Lower lobe of right lung (tissue), 2 donors: ENCODE measurements at regions not wholly inside any gene's neighbourhood (a gene's known extent, or its start where the extent isn't known, plus 50 kb on each side); places are given as distances from the start of the nearest gene placed in this dataset.

ENCODE experiments used
- ATAC-seq, 2 donors: fragments of 200-7000 bp; cut with Tn5 transposase; one replicate each; pipeline ENCODE4 v1.9.1; 2020 to 2022; ENCODE audit warnings: mild to moderate bottlenecking in 2 of 2, moderate library complexity in 2 of 2
- DNase-seq: peaks from one replicate; pipeline ENCODE4 v3.0.0-alpha.2; 2020
- H3K27ac ChIP-seq: fragments of 200-600 bp; one replicate; pipeline ENCODE4 v1.8.0; 2022
- H3K27me3 ChIP-seq: fragments of 200-600 bp; one replicate; pipeline ENCODE4 v1.8.0; 2022; ENCODE audit warnings: low read depth
- H3K36me3 ChIP-seq: fragments of 200-600 bp; one replicate; pipeline ENCODE4 v1.8.0; 2022; ENCODE audit warnings: mild to moderate bottlenecking
- H3K4me1 ChIP-seq: fragments of 200-600 bp; one replicate; pipeline ENCODE4 v1.8.0; 2022
- H3K4me3 ChIP-seq: fragments of 200-600 bp; one replicate; pipeline ENCODE4 v1.8.0; 2022; ENCODE audit warnings: mild to moderate bottlenecking
- H3K9me3 ChIP-seq: fragments of 200-600 bp; one replicate; pipeline ENCODE4 v1.8.0; 2022
- intact Hi-C: fragments of 100-400 bp; cut with DNase I; formaldehyde crosslinking; loops from one replicate; pipeline ENCODE4 v1.11.0; 2022
- TF ChIP-seq, protein P1 (sequence below): fragments of 200-600 bp; IDR thresholded peaks from one replicate; pipeline ENCODE4 v1.8.0; 2022; ENCODE audit warnings: antibody characterized with exemption, mild to moderate bottlenecking
- donor health status: DM: no; HTN: yes; CAD: no; lungs with severe emphysema.

DNA sequence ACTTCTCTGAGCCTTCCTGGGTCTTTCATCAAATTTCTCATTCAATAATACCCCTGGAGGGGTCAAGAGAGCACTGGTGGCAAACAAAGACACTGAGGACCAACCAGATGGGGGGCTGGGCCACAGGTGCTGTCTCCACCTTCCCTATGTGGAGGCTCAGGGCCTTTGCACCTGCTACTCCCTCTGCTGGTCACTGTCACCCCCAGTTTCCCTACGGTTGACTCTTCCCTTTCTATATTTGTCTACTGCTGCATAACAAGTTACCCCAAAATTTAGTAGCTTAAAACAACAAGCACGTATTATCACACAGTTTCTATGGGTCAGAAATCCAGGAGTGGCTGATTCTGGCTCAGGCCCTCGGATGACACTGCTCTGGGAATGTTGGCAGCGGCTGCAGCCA lies 138.8 kb upstream of the RUNX3 start:
- DNase-seq = no peak
- intact Hi-C loops = no loop called here

GRCh38 chr1:25068316-25068715 lies 138.2 kb upstream of the RUNX3 start:
- Histone ChIP-seq H3K27me3 (no peaks in the 10 kb centered on the region), H3K4me3 (no peak overlapping the region), H3K9me3 (no peaks in the 10 kb centered on the region), H3K36me3 (no peaks in the 10 kb centered on the region), H3K27ac (no peak overlapping the region), H3K4me1 (peaks cover 13% of the 10 kb centered on the region)
- ATAC-seq (no peak), DNase-seq (peak; percentile 8)
- TF ChIP-seq, protein P1, sequence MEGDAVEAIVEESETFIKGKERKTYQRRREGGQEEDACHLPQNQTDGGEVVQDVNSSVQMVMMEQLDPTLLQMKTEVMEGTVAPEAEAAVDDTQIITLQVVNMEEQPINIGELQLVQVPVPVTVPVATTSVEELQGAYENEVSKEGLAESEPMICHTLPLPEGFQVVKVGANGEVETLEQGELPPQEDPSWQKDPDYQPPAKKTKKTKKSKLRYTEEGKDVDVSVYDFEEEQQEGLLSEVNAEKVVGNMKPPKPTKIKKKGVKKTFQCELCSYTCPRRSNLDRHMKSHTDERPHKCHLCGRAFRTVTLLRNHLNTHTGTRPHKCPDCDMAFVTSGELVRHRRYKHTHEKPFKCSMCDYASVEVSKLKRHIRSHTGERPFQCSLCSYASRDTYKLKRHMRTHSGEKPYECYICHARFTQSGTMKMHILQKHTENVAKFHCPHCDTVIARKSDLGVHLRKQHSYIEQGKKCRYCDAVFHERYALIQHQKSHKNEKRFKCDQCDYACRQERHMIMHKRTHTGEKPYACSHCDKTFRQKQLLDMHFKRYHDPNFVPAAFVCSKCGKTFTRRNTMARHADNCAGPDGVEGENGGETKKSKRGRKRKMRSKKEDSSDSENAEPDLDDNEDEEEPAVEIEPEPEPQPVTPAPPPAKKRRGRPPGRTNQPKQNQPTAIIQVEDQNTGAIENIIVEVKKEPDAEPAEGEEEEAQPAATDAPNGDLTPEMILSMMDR = no peak
- intact Hi-C loops = no loop called here

More for the DNA sequence above, 138.8 kb upstream of the RUNX3 start:
- TF ChIP-seq, protein P1 = no peak
- Histone ChIP-seq H3K4me3 (no peak overlapping the region), H3K4me1 (peaks cover 13% of the 10 kb centered on the region), H3K27ac (no peak overlapping the region), H3K36me3 (no peaks in the 10 kb centered on the region), H3K27me3 (no peaks in the 10 kb centered on the region), H3K9me3 (no peaks in the 10 kb centered on the region)
- no peak for ATAC-seq

GRCh38 chr1:25067518-25068251 lies 137.6 kb upstream of the RUNX3 start:
- Histone ChIP-seq H3K4me1 (peaks cover 13% of the 10 kb centered on the region), H3K27me3 (no peaks in the 10 kb centered on the region), H3K27ac (no peak overlapping the region), H3K9me3 (no peaks in the 10 kb centered on the region), H3K36me3 (no peaks in the 10 kb centered on the region), H3K4me3 (no peak overlapping the region)
- ATAC-seq (no peak), DNase-seq (peak; percentile 30)
- TF ChIP-seq, protein P1 = no peak
- intact Hi-C loops = no loop called here

GRCh38 chr1:25066731-25067517 lies 136.8 kb upstream of the RUNX3 start:
- H3K36me3 ChIP-seq = no peaks in the 10 kb centered on the region
- DNase-seq (peak; percentile 6), ATAC-seq (no peak)
- intact Hi-C loops = no loop called here
- no peak overlapping the region for H3K4me3 ChIP-seq
- H3K9me3 ChIP-seq = no peaks in the 10 kb centered on the region
- H3K27me3 ChIP-seq = no peaks in the 10 kb centered on the region
- H3K27ac ChIP-seq = no peak overlapping the region
- peaks cover 13% of the 10 kb centered on the region for H3K4me1 ChIP-seq
- TF ChIP-seq, protein P1 = no peak

DNA sequence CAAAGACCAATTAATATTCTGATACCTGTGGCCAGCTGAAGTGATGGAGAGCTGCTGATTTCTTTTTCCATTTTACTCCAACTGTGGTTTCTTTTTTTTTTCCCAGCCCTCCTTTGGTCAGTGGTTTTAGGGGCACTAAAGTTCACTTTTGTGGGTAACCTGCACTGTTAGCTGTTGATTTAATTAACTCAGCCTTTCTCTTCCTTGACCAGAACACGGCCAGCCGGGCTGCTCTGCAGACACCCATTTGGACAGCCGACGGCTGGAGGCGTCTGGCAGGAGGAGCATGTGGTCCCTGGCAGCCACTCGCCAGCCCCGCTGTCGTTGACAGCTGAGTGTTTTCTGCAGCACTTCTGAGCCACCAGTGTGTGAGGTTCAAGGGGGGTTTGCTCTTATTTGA lies 136.2 kb upstream of the RUNX3 start:
- H3K4me1 ChIP-seq = peaks cover 13% of the 10 kb centered on the region
- H3K27me3 ChIP-seq = no peaks in the 10 kb centered on the region
- no peaks in the 10 kb centered on the region for H3K36me3 ChIP-seq
- ATAC-seq = peak; percentile 24 to 57
- TF ChIP-seq, protein P1 = no peak
- DNase-seq = peak; percentile 48
- no peak overlapping the region for H3K27ac ChIP-seq
- H3K4me3 ChIP-seq = no peak overlapping the region
- no peaks in the 10 kb centered on the region for H3K9me3 ChIP-seq
- intact Hi-C loops = no loop called here
